Adrenal gland (tissue), 9 donors: ENCODE measurements at regions not wholly inside any gene's neighbourhood (a gene's known extent, or its start where the extent isn't known, plus 50 kb on each side); places are given as distances from the start of the nearest gene placed in this dataset.

ENCODE experiments used
- DNase-seq, 7 donors: peaks; one replicate each; pipeline ENCODE4 v3.0.0-alpha.2; 2019 to 2020
- H3K27ac ChIP-seq, 5 donors: fragments of 200-600 bp; sonication (generic) in 4 of 5; 1 replicate in 3 of 5; 2 replicates in 2 of 5; pipeline versions ENCODE4 v1.5.1 to v1.8.0; 2016 to 2020; ENCODE audit warnings: mild to moderate bottlenecking in 1 of 5
- H3K27me3 ChIP-seq: fragments of 200-600 bp; 2 replicates; pipeline ENCODE4 v1.8.0; 2021
- H3K36me3 ChIP-seq, 2 donors: fragments of 200-600 bp; replicated peaks in 1 of 2; 1 replicate in 1 of 2; 2 replicates in 1 of 2; pipeline versions ENCODE4 v1.5.1 to v1.8.0; 2018 to 2022
- H3K4me1 ChIP-seq, 2 donors: fragments of 200-600 bp; replicated peaks in 1 of 2; 1 replicate in 1 of 2; 2 replicates in 1 of 2; pipeline versions ENCODE4 v1.5.1 to v1.8.0; 2018 to 2021
- H3K4me3 ChIP-seq, 4 donors: fragments of 200-600 bp; sonication (generic) in 3 of 4; one replicate each; pipeline ENCODE4 v1.5.1; 2016 to 2018
- H3K9me3 ChIP-seq, 3 donors: fragments of 200-600 bp; sonication (generic) in 1 of 3; replicated peaks in 1 of 3; 1 replicate in 2 of 3; 2 replicates in 1 of 3; pipeline versions ENCODE4 v1.5.1 to v1.8.0; 2016 to 2021
- POLR2A ChIP-seq, 2 donors: fragments of 450-650 bp; IDR thresholded peaks; one replicate each; pipeline ENCODE4 v1.6.1; 2017; ENCODE audit warnings: antibody characterized with exemption in 2 of 2, mild to moderate bottlenecking in 2 of 2, moderate library complexity in 1 of 2
- WGBS, 4 donors: extraction: QIAGEN DNeasy Blood & Tissue Kit in 2 of 4; methylation state at CpG; one replicate each; pipeline versions ENCODE4 v1.1.5 to v1.1.7; 2013 to 2017; 5-methylcytosine and 5-hydroxymethylcytosine counted together
- intact Hi-C, 2 donors: fragments of 100-400 bp; cut with DNase I; formaldehyde crosslinking; loops; one replicate each; pipeline versions ENCODE4 v1.14.1 to v1.15.0; 2022 to 2023
- TF ChIP-seq, protein P1 (sequence below), 6 experiments: fragments of 450-650 bp in 4 of 6; fragments of 200-600 bp in 2 of 6; sonication (generic) in 1 of 6; IDR thresholded peaks; 1 replicate in 5 of 6; 2 replicates in 1 of 6; pipeline versions ENCODE4 v1.5.1 to v1.8.0; 2016 to 2021; ENCODE audit warnings: antibody characterized with exemption in 6 of 6, mild to moderate bottlenecking in 2 of 6, moderate library complexity in 1 of 6
- donor health status: healthy with polysubstance abuse.
- donor health status: Bipolar disorder and iron deficiency.
- donor health status: DM: yes; HTN: yes; CAD: no.
- donor health status: DM: no; HTN: no; CAD: no.
- donor health status: DM: no; HTN: no; CAD: no.

DNA sequence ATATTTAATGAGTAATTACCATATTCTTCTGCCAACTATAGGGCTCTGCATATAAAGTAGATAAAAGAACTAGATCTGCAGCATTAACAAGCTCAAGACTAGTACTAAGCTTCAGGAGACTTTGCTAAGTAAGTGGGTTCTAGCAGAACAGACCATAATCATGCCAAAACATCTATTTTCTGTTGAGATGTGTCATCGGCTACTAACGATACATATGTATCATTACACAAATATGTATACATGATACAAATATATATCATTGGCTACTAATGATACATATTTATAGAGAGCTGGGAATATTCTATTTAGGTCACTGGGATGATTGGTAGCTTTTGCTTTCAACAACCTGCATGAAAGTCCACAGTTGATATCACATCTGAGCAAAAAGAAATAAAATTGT lies 185.8 kb upstream of the DCBLD2 start:
- no peak overlapping the region for H3K27ac ChIP-seq
- TF ChIP-seq, protein P1, sequence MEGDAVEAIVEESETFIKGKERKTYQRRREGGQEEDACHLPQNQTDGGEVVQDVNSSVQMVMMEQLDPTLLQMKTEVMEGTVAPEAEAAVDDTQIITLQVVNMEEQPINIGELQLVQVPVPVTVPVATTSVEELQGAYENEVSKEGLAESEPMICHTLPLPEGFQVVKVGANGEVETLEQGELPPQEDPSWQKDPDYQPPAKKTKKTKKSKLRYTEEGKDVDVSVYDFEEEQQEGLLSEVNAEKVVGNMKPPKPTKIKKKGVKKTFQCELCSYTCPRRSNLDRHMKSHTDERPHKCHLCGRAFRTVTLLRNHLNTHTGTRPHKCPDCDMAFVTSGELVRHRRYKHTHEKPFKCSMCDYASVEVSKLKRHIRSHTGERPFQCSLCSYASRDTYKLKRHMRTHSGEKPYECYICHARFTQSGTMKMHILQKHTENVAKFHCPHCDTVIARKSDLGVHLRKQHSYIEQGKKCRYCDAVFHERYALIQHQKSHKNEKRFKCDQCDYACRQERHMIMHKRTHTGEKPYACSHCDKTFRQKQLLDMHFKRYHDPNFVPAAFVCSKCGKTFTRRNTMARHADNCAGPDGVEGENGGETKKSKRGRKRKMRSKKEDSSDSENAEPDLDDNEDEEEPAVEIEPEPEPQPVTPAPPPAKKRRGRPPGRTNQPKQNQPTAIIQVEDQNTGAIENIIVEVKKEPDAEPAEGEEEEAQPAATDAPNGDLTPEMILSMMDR (IDR thresholded peaks at IDR 0.05), result no peak
- no peak for TF ChIP-seq POLR2A (IDR thresholded peaks at IDR 0.05)
- intact Hi-C loops, result no loop called here
- H3K9me3 ChIP-seq, result no peaks in the 10 kb centered on the region
- DNase-seq, result no peak
- no peak overlapping the region for H3K4me3 ChIP-seq
- H3K27me3 ChIP-seq, result no peaks in the 10 kb centered on the region
- no peaks in the 10 kb centered on the region for H3K36me3 ChIP-seq
- WGBS, 4 donors, result 77 to 97% (median 92%) methylated on average over 2 of the region's 2 CpGs
- H3K4me1 ChIP-seq, result no peaks in the 10 kb centered on the region

DNA sequence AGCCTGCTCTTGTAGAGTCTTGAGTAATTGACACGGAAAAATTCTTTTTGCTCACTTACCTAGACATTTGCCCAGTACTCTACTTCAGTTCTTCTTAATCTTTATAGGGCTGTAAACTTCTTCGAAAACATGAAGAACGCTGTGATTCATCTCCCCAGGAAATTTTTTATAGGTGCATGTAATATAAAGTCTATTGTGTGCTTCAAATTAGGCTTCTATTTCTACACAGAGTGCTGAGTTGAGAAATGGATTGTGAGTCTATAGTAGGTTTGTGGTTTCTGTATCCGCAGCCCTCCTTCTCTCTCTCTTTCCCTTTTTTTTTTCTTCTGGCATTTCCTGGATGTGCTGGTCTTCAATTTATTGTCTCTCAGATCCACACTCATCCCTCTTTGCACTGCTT lies 183.3 kb upstream of the DCBLD2 start:
- Histone ChIP-seq H3K4me3 (no peak overlapping the region), H3K27me3 (no peaks in the 10 kb centered on the region), H3K36me3 (no peaks in the 10 kb centered on the region), H3K27ac (no peak overlapping the region), H3K4me1 (no peaks in the 10 kb centered on the region), H3K9me3 (no peaks in the 10 kb centered on the region)
- 77 to 87% (median 80%) methylated on average over 4 of the region's 4 CpGs for WGBS, 4 donors
- TF ChIP-seq, protein P1 (IDR thresholded peaks at IDR 0.05), result no peak
- TF ChIP-seq POLR2A (IDR thresholded peaks at IDR 0.05), result no peak
- no peak for DNase-seq
- intact Hi-C loops, result no loop called here

DNA sequence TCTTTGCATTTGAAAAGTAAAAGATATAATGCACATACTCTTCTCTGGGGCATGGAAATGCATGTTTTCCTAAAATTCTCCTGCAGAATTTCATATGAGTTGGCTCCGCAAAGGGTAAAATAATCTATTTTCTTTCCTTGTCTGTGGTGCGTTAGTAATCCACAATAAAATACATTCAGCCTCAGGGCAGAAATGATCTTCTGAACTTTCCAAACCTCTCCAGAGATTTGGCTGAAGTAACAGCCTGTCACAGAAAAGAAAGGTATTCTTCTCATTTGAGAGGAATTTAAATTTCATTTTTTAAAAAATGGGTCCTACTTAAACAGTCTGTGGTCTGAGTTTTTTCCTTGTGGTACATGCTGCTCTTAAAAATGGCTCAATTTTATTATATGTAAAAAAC lies 182.7 kb upstream of the DCBLD2 start:
- DNase-seq, result no peak
- H3K4me1 ChIP-seq, result no peaks in the 10 kb centered on the region
- no peak for TF ChIP-seq POLR2A (IDR thresholded peaks at IDR 0.05)
- TF ChIP-seq, protein P1 (IDR thresholded peaks at IDR 0.05), result no peak
- H3K27ac ChIP-seq, result no peak overlapping the region
- intact Hi-C loops, result no loop called here
- 67 to 82% (median 80%) methylated on average over 2 of the region's 2 CpGs for WGBS, 4 donors
- no peak overlapping the region for H3K4me3 ChIP-seq
- H3K9me3 ChIP-seq, result no peaks in the 10 kb centered on the region
- no peaks in the 10 kb centered on the region for H3K36me3 ChIP-seq
- H3K27me3 ChIP-seq, result no peaks in the 10 kb centered on the region

DNA sequence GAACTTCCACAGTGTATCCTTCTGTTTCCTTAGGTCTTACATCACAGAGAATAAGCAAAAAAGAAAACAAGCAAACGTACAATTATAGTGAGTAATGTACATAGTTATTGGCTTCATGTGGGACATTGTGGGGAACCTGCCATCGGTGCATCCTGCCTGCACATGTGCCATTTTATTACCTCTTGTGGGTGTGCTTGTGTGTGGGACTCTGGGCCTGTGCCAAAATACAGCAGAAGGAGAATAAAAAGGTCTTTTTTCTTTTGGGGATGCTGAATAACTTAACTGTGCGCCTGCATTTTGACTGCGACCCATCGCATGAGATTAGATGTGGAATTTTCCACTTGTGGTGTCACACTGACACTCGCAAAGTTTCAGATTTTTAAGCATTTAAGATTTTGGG lies 169.6 kb upstream of the DCBLD2 start:
- DNase-seq, result no peak
- intact Hi-C loops, result no loop called here
- Histone ChIP-seq H3K4me3 (no peak overlapping the region), H3K4me1 (no peaks in the 10 kb centered on the region), H3K9me3 (no peaks in the 10 kb centered on the region), H3K36me3 (no peaks in the 10 kb centered on the region), H3K27me3 (no peaks in the 10 kb centered on the region), H3K27ac (no peak overlapping the region)
- WGBS, 4 donors, result 82 to 90% (median 87%) methylated on average over 6 of the region's 6 CpGs
- TF ChIP-seq POLR2A (IDR thresholded peaks at IDR 0.05), result no peak
- TF ChIP-seq, protein P1 (IDR thresholded peaks at IDR 0.05), result no peak
